Loucy (cell line): ENCODE measurements at regions not wholly inside any gene's neighbourhood (a gene's known extent, or its start where the extent isn't known, plus 50 kb on each side); places are given as distances from the start of the nearest gene placed in this dataset.
A peak's percentile ranks its signal among the peaks of the same experiment; 100 is the strongest.

Source experiments
- EZH2phosphoT487 ChIP-seq: fragments of 200-600 bp; IDR thresholded peaks from 2 replicates; pipeline ENCODE4 v1.6.1; 2018; ENCODE audit warnings: antibody characterized with exemption, mild to moderate bottlenecking, moderate library complexity, borderline replicate concordance
- TF ChIP-seq, protein P1 (sequence below): fragments of 200-600 bp; sonication (generic); conservative IDR thresholded peaks from 2 replicates; pipeline ENCODE4 v1.5.1; 2014; ENCODE audit warnings: mild to moderate bottlenecking, antibody characterized with exemption, low read length

DNA sequence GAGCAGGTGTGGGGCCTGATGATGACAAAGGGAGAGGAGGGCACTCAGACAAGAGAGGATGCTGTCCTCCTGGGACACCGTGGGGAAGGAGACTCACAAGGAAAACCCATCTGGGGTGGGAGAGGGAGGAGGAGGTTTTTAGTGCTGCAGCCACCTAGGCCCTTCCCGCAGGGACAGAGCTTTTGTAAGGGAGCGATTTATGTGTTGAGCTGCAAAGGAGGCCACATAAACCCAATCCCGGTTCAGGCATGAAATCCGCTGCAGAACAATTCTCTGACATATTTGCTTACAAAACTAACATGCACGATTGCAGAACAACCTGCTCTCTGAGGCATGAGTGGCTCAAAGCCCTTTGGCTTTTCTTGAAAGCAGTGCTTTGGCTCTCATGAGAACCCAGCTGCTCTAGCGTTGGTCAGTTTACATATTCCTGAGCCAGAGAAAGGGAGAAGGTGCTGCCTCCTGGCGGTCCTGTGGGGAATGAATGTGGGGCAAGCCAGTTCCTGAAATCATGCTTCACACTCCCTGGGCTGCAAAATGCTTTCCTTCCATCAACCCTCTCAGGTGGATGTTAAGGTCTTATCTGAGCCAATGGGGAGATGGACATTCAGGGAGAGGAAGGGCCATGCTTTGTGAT, 122.4 kb upstream of the NLRP1 start:
- TF ChIP-seq, protein P1, sequence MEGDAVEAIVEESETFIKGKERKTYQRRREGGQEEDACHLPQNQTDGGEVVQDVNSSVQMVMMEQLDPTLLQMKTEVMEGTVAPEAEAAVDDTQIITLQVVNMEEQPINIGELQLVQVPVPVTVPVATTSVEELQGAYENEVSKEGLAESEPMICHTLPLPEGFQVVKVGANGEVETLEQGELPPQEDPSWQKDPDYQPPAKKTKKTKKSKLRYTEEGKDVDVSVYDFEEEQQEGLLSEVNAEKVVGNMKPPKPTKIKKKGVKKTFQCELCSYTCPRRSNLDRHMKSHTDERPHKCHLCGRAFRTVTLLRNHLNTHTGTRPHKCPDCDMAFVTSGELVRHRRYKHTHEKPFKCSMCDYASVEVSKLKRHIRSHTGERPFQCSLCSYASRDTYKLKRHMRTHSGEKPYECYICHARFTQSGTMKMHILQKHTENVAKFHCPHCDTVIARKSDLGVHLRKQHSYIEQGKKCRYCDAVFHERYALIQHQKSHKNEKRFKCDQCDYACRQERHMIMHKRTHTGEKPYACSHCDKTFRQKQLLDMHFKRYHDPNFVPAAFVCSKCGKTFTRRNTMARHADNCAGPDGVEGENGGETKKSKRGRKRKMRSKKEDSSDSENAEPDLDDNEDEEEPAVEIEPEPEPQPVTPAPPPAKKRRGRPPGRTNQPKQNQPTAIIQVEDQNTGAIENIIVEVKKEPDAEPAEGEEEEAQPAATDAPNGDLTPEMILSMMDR, result peak; percentile 72
- no peak for TF ChIP-seq EZH2phosphoT487
